ENCODE measurements at regions not wholly inside any gene's neighbourhood (a gene's known extent, or its start where the extent isn't known, plus 50 kb on each side); places are given as distances from the start of the nearest gene placed in this dataset.
A peak's percentile ranks its signal among the peaks of the same experiment; 100 is the strongest.

DNA sequence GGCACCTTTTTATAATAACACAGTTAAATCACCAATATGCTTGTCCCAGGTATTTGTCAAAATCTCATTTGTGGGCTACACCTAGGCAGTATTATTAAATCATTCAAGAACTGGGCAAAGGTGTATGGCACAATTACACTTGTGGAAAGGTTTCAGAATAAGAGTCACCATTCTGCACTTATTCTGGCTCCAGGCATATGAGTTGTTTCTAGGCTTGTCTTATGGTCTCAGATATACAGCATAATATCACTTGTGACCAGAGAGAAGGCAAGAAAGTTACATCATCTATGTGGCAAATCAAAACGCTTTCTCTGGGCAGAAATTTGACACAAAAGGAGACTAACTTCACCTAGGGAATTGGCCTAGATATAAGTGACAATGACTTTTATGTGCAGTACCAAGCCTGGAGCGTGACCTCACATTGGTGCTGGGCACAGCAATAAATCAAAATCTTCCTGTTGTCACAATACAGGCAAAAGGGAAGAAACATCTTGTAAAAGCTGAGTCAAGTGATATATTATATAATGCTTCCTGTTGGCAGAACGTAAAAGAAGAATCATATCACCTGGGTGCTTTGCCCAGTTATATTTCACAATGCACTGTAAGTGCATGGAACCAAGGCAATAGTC, 959.9 kb upstream of the AMELY start:
- Histone ChIP-seq H3K36me3 (no peaks in the 10 kb centered on the region), H3K4me3 (no peak overlapping the region), H3K27ac (no peak overlapping the region), H3K9me3 (ENCODE audit: low read depth) (no peaks in the 10 kb centered on the region), H3K4me1 (ENCODE audit: low read depth) (no peaks in the 10 kb centered on the region), H3K27me3 (no peaks in the 10 kb centered on the region)
- DNase-seq (ENCODE audit: low read depth in 1 of 2, low spot score in 1 of 2): no peak
- TF ChIP-seq CTCF (IDR thresholded peaks at IDR 0.05; ENCODE audit: low read depth, low read length): no peak

DNA sequence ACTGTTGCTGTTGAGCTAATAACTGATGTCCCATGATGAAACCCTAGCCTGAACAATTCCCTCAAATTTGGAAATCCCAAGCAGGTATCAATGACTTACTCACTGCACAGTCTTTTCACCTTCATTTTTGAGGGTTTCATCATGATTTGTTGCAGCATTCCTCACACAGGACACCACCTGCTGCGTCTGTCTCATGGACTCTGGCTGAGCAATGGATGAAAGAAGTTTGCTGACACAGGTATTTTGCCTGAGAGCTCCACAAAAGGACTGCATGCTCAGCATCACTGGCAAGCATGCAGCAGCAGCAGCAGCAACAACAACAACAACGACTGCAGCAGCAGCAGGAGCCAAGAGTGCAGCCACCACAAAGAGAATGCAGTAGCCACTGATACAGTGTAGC, 955.4 kb upstream of the AMELY start:
- H3K27ac ChIP-seq: no peak overlapping the region
- H3K27me3 ChIP-seq: no peaks in the 10 kb centered on the region
- no peaks in the 10 kb centered on the region for H3K9me3 ChIP-seq (ENCODE audit: low read depth)
- H3K4me3 ChIP-seq: no peak overlapping the region
- TF ChIP-seq CTCF (IDR thresholded peaks at IDR 0.05; ENCODE audit: low read depth, low read length): no peak
- no peaks in the 10 kb centered on the region for H3K36me3 ChIP-seq
- no peak for DNase-seq (ENCODE audit: low read depth in 1 of 2, low spot score in 1 of 2)
- no peaks in the 10 kb centered on the region for H3K4me1 ChIP-seq (ENCODE audit: low read depth)

GRCh38 chrY:7860781-7861614, 949.4 kb upstream of the AMELY start:
- Histone ChIP-seq H3K4me1 (ENCODE audit: low read depth) (no peaks in the 10 kb centered on the region), H3K9me3 (ENCODE audit: low read depth) (no peaks in the 10 kb centered on the region), H3K27me3 (no peaks in the 10 kb centered on the region), H3K27ac (no peak overlapping the region), H3K36me3 (no peaks in the 10 kb centered on the region), H3K4me3 (no peak overlapping the region)
- DNase-seq (ENCODE audit: low read depth in 1 of 2, low spot score in 1 of 2): no peak
- TF ChIP-seq CTCF (IDR thresholded peaks at IDR 0.05; ENCODE audit: low read depth, low read length): no peak

GRCh38 chrY:7850191-7850590, 938.6 kb upstream of the AMELY start:
- H3K36me3 ChIP-seq: no peaks in the 10 kb centered on the region

DNA sequence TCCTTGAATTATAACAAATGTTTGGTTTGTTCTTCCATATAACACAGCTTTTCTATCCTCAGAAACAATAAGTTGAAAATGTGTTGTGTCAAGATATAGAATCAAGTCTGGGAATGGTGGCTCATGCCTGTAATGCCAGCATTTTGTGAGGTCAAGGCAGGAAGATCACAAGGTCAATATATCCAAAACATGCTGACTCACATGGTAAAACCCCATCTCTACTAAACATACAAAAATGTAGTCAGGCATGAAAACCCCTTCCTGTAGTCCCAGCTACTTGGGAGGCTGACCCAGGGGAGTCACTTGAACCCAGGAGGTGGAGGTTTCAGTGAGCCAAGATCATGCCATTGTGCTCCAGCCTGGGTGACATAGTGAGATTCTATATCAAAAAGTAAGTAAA, 934.2 kb upstream of the AMELY start:
- Histone ChIP-seq H3K4me3 (no peak overlapping the region), H3K27me3 (no peaks in the 10 kb centered on the region), H3K27ac (no peak overlapping the region), H3K4me1 (ENCODE audit: low read depth) (no peaks in the 10 kb centered on the region), H3K9me3 (ENCODE audit: low read depth) (no peaks in the 10 kb centered on the region), H3K36me3 (no peaks in the 10 kb centered on the region)
- TF ChIP-seq CTCF (IDR thresholded peaks at IDR 0.05; ENCODE audit: low read depth, low read length): no peak
- no peak for DNase-seq (ENCODE audit: low read depth in 1 of 2, low spot score in 1 of 2)

More at GRCh38 chrY:7850191-7850590, 938.6 kb upstream of the AMELY start:
- no peak for TF ChIP-seq CTCF (IDR thresholded peaks at IDR 0.05; ENCODE audit: low read depth, low read length)
- Histone ChIP-seq H3K4me1 (ENCODE audit: low read depth) (no peaks in the 10 kb centered on the region), H3K9me3 (ENCODE audit: low read depth) (no peaks in the 10 kb centered on the region), H3K27me3 (no peaks in the 10 kb centered on the region), H3K4me3 (no peak overlapping the region), H3K27ac (no peak overlapping the region)
- peak in 1 of 2 donors; percentile 49 for DNase-seq (ENCODE audit: low read depth in 1 of 2, low spot score in 1 of 2)

All from cardiac muscle cell (in vitro differentiated cells and primary cell).